Mesenchymal stem cell (in vitro differentiated cells and primary cell): ENCODE measurements at regions not wholly inside any gene's neighbourhood (a gene's known extent, or its start where the extent isn't known, plus 50 kb on each side); places are given as distances from the start of the nearest gene placed in this dataset.

Experiments
- DNase-seq: peaks from one replicate; pipeline ENCODE4 v3.0.0-alpha.2; 2013
- H2AFZ ChIP-seq: one replicate; pipeline ENCODE4 v1.6.1; 2013; ENCODE audit warnings: low read depth, mild to moderate bottlenecking, control low read depth, inconsistent platforms, low read length, moderate library complexity
- H2AK5ac ChIP-seq: 2 replicates; pipeline ENCODE4 v1.6.1; 2013; ENCODE audit warnings: low read length, moderate library complexity, mild to moderate bottlenecking, inconsistent platforms; ENCODE audit not compliant: severe bottlenecking
- H2BK120ac ChIP-seq: one replicate; pipeline ENCODE4 v1.6.1; 2013; ENCODE audit warnings: low read depth, mild to moderate bottlenecking, inconsistent platforms, low read length, moderate library complexity
- H2BK12ac ChIP-seq, 2 experiments: one replicate each; pipeline ENCODE4 v1.6.1; 2013; ENCODE audit warnings: inconsistent platforms in 2 of 2, low read length in 2 of 2, mild to moderate bottlenecking in 2 of 2, moderate library complexity in 2 of 2, control low read depth in 1 of 2
- H2BK15ac ChIP-seq: one replicate; pipeline ENCODE4 v1.6.1; 2013; ENCODE audit warnings: mild to moderate bottlenecking, low read depth, inconsistent platforms; ENCODE audit not compliant: poor library complexity, severe bottlenecking
- H2BK5ac ChIP-seq: 2 replicates; pipeline ENCODE4 v1.6.1; 2013; ENCODE audit warnings: low read depth, mild to moderate bottlenecking, low read length, control low read depth, inconsistent platforms; ENCODE audit not compliant: poor library complexity, severe bottlenecking
- H3K14ac ChIP-seq, 2 experiments: one replicate each; pipeline ENCODE4 v1.6.1; 2013; ENCODE audit warnings: inconsistent platforms in 2 of 2, low read length in 2 of 2, control low read depth in 1 of 2, mild to moderate bottlenecking in 1 of 2, moderate library complexity in 1 of 2
- H3K18ac ChIP-seq, 2 experiments: one replicate each; pipeline ENCODE4 v1.6.1; 2013; ENCODE audit warnings: inconsistent platforms in 2 of 2, low read length in 2 of 2, control low read depth in 1 of 2, low read depth in 1 of 2, mild to moderate bottlenecking in 1 of 2
- H3K23ac ChIP-seq, 2 experiments: one replicate each; pipeline ENCODE4 v1.6.1; 2013; ENCODE audit warnings: inconsistent platforms in 2 of 2, low read length in 2 of 2, mild to moderate bottlenecking in 2 of 2, moderate library complexity in 2 of 2, control low read depth in 1 of 2
- H3K27ac ChIP-seq: 2 replicates; pipeline ENCODE4 v1.5.1; 2013; ENCODE audit warnings: mild to moderate bottlenecking, moderate library complexity, low read length, control low read depth, inconsistent platforms; ENCODE audit not compliant: poor library complexity, severe bottlenecking
- H3K27me3 ChIP-seq, 2 experiments: 2 replicates each; pipeline versions ENCODE4 v1.6.1 to v1.7.0; 2013; ENCODE audit warnings: low read length in 2 of 2, mild to moderate bottlenecking in 2 of 2, moderate library complexity in 2 of 2, control low read depth in 1 of 2, inconsistent platforms in 1 of 2; ENCODE audit not compliant: control insufficient read depth in 1 of 2, insufficient read depth in 1 of 2
- H3K36me3 ChIP-seq, 2 experiments: 2 replicates each; pipeline versions ENCODE4 v1.6.1 to v1.7.0; 2013; ENCODE audit warnings: low read length in 2 of 2, control low read depth in 1 of 2, inconsistent platforms in 1 of 2, low read depth in 1 of 2, mild to moderate bottlenecking in 1 of 2; ENCODE audit not compliant: insufficient read depth in 2 of 2, control insufficient read depth in 1 of 2
- H3K4ac ChIP-seq, 2 experiments: one replicate each; pipeline ENCODE4 v1.6.1; 2013; ENCODE audit warnings: inconsistent platforms in 2 of 2, low read length in 2 of 2, mild to moderate bottlenecking in 2 of 2, moderate library complexity in 2 of 2, control low read depth in 1 of 2, low read depth in 1 of 2
- H3K4me1 ChIP-seq: 2 replicates; pipeline ENCODE4 v1.6.1; 2013; ENCODE audit warnings: low read depth, low read length, control low read depth; ENCODE audit not compliant: control insufficient read depth, insufficient read depth
- H3K4me2 ChIP-seq: 2 replicates; pipeline ENCODE4 v1.6.1; 2013; ENCODE audit warnings: low read length, mild to moderate bottlenecking, inconsistent platforms; ENCODE audit not compliant: poor library complexity, severe bottlenecking
- H3K4me3 ChIP-seq, 2 experiments: 2 replicates each; pipeline versions ENCODE4 v1.5.1 to v1.7.0; 2013; ENCODE audit warnings: low read length in 2 of 2, mild to moderate bottlenecking in 2 of 2, control low read depth in 1 of 2, low read depth in 1 of 2; ENCODE audit not compliant: insufficient read depth in 1 of 2
- H3K79me1 ChIP-seq: replicated peaks from 2 replicates; pipeline ENCODE4 v1.6.1; 2013; ENCODE audit warnings: mild to moderate bottlenecking, control low read depth, low read length, inconsistent platforms; ENCODE audit not compliant: poor library complexity, severe bottlenecking
- H3K9ac ChIP-seq: 2 replicates; pipeline ENCODE4 v1.7.0; 2013; ENCODE audit warnings: mild to moderate bottlenecking, low read length, moderate library complexity
- H3K9me3 ChIP-seq: 2 replicates; pipeline ENCODE4 v1.7.0; 2013; ENCODE audit warnings: mild to moderate bottlenecking, low read length; ENCODE audit not compliant: control insufficient read depth
- H4K8ac ChIP-seq: one replicate; pipeline ENCODE4 v1.6.1; 2013; ENCODE audit warnings: inconsistent platforms, mild to moderate bottlenecking, low read length, moderate library complexity
- H4K91ac ChIP-seq: one replicate; pipeline ENCODE4 v1.6.1; 2013; ENCODE audit warnings: mild to moderate bottlenecking, low read length, inconsistent platforms
- WGBS: methylation state at CpG from one replicate; pipeline ENCODE4 v1.1.7; 2013; ENCODE audit warnings: mixed read lengths; 5-methylcytosine and 5-hydroxymethylcytosine counted together

DNA sequence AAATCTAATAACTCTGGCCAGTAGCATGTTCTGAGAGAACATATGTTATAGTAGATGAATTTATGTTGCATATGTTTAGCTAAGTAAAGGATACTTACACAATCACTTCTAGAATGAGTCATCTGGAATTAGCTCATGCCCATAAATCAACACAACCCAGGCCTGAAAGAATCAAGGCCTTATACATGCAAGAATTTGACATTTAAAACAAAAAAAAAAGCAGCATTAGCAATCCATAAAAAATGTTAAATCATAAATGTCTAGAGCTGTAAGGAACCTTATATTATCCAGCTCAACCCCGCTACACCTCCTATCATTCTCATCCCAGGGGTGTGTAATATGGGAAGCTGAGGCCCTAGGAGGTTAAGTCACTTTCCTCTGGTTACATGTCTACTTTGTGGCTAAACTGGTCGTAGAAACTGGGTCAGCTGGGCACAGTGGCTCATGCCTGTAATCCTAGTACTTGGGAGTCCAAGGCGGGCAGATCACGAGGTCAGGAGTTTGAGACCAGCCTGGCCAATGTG is 105.2 kb upstream of the CARMIL1 start:
- no peak overlapping the region for H3K23ac ChIP-seq

GRCh38 chr6:25174678-25175077 is 104.5 kb upstream of the CARMIL1 start:
- no peaks in the 10 kb centered on the region for H3K9me3 ChIP-seq
- no peaks in the 10 kb centered on the region for H3K79me1 ChIP-seq
- H3K14ac ChIP-seq = peak overlapping the region in 1 of 2 experiments; percentile 77
- H2BK15ac ChIP-seq = no peak overlapping the region
- H3K27me3 ChIP-seq = no peaks in the 10 kb centered on the region
- no peak overlapping the region for H2AFZ ChIP-seq
- no peak for DNase-seq
- 90% methylated on average over 5 of the region's 6 CpGs for WGBS
- H3K18ac ChIP-seq = peak overlapping the region; percentile 82 to 97
- peak overlapping the region; percentile 66 to 94 for H3K4ac ChIP-seq
- H3K27ac ChIP-seq = peak overlapping the region; percentile 58
- peaks cover 4% of the 10 kb centered on the region for H3K4me1 ChIP-seq
- peak overlapping the region; percentile 57 for H2AK5ac ChIP-seq
- H4K8ac ChIP-seq = peak overlapping the region; percentile 83
- no peaks in the 10 kb centered on the region for H3K36me3 ChIP-seq
- H4K91ac ChIP-seq = peak overlapping the region; percentile 83
- no peak overlapping the region for H2BK5ac ChIP-seq
- no peak overlapping the region for H3K23ac ChIP-seq
- peak overlapping the region; percentile 42 for H2BK120ac ChIP-seq
- H3K4me3 ChIP-seq = no peak overlapping the region
- H2BK12ac ChIP-seq = peak overlapping the region; percentile 29 to 98
- H3K9ac ChIP-seq = no peak overlapping the region
- no peak overlapping the region for H3K4me2 ChIP-seq

More for the DNA sequence above, 105.2 kb upstream of the CARMIL1 start:
- H4K91ac ChIP-seq = no peak overlapping the region
- H3K9ac ChIP-seq = no peak overlapping the region
- H3K79me1 ChIP-seq = no peaks in the 10 kb centered on the region
- H3K9me3 ChIP-seq = no peaks in the 10 kb centered on the region
- DNase-seq = peak; percentile 97
- peak overlapping the region; percentile 87 for H3K27ac ChIP-seq
- no peaks in the 10 kb centered on the region for H3K36me3 ChIP-seq
- WGBS = 8% methylated on average over 3 of the region's 4 CpGs
- no peak overlapping the region for H3K4me3 ChIP-seq
- no peak overlapping the region for H2BK120ac ChIP-seq
- no peaks in the 10 kb centered on the region for H3K27me3 ChIP-seq
- no peak overlapping the region for H2AFZ ChIP-seq
- peak overlapping the region in 1 of 2 experiments; percentile 80 for H3K18ac ChIP-seq
- no peak overlapping the region for H4K8ac ChIP-seq
- H2BK5ac ChIP-seq = no peak overlapping the region
- H3K14ac ChIP-seq = no peak overlapping the region
- no peak overlapping the region for H2AK5ac ChIP-seq
- no peak overlapping the region for H3K4ac ChIP-seq
- H3K4me1 ChIP-seq = peaks cover 4% of the 10 kb centered on the region
- no peak overlapping the region for H3K4me2 ChIP-seq
- H2BK15ac ChIP-seq = no peak overlapping the region
- H2BK12ac ChIP-seq = peak overlapping the region in 1 of 2 experiments; percentile 71

DNA sequence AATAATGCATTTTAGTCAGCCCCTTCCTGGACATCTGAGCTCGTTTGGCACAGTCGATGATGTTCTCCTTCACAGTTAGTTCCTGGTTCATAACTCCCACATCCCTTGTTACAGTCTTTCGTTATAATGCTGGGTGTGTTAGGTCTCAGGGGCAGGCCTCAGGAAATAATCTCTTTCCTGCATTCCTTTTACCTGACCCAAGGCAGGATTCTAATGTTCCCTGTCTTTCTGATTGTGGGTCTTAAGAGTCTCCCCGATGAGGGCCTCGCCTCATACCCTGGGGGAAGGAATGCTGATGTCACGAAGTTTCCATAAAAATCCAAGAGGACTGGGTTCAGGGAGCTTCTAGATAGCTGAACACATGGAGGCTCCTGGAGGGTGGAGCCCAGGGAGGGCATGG is 104.0 kb upstream of the CARMIL1 start:
- Histone ChIP-seq H2BK12ac (peak overlapping the region in 1 of 2 experiments; percentile 59), H3K4me1 (peaks cover 4% of the 10 kb centered on the region), H3K18ac (peak overlapping the region; percentile 71 to 78), H2AFZ (no peak overlapping the region), H3K9me3 (no peaks in the 10 kb centered on the region), H2BK5ac (no peak overlapping the region), H4K91ac (no peak overlapping the region), H4K8ac (peak overlapping the region; percentile 35), H3K36me3 (no peaks in the 10 kb centered on the region), H3K79me1 (no peaks in the 10 kb centered on the region), H3K14ac (no peak overlapping the region), H2AK5ac (peak overlapping the region; percentile 41), H3K4me2 (no peak overlapping the region), H2BK15ac (peak overlapping the region; percentile 77), H2BK120ac (peak overlapping the region; percentile 82), H3K9ac (no peak overlapping the region), H3K27ac (peak overlapping the region; percentile 25), H3K27me3 (no peaks in the 10 kb centered on the region), H3K4me3 (no peak overlapping the region), H3K23ac (no peak overlapping the region), H3K4ac (peak overlapping the region; percentile 46 to 73)
- DNase-seq = no peak
- 20% methylated on average over 5 of the region's 6 CpGs for WGBS

DNA sequence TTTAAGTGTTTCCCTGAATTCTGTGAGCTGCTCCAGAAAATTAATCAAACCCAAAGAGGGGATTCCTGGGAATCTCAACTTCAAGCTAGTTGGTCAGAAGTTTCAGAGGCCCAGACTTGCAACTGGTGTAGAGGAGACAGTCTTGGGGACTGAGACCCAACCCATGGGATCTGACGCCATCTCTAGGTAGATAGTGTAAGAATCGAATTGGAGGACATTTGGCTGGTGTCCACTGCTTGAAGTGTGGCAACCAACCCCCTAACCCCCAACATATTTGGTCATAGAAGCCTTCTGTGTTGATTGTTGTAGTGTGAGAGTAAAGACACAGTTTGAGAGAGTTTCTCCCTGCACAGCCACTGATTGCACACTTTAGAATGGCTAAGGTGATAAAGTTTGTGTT is 103.5 kb upstream of the CARMIL1 start:
- Histone ChIP-seq H2AK5ac (peak overlapping the region; percentile 36), H3K79me1 (no peaks in the 10 kb centered on the region), H3K4me1 (peaks cover 4% of the 10 kb centered on the region), H3K9me3 (no peaks in the 10 kb centered on the region), H3K4me3 (no peak overlapping the region), H2BK15ac (no peak overlapping the region), H3K14ac (no peak overlapping the region), H3K4ac (peak overlapping the region in 1 of 2 experiments; percentile 78), H2BK120ac (peak overlapping the region; percentile 82), H3K36me3 (no peaks in the 10 kb centered on the region), H2BK12ac (peak overlapping the region; percentile 87 to 97), H3K27me3 (no peaks in the 10 kb centered on the region), H3K9ac (no peak overlapping the region), H3K4me2 (no peak overlapping the region), H2BK5ac (no peak overlapping the region), H3K27ac (no peak overlapping the region), H3K18ac (peak overlapping the region in 1 of 2 experiments; percentile 84), H4K91ac (peak overlapping the region; percentile 76), H2AFZ (no peak overlapping the region), H3K23ac (no peak overlapping the region), H4K8ac (no peak overlapping the region)
- WGBS = no CpG with 5 or more reads among the region's 2 CpGs
- DNase-seq = no peak
